ENCODE measurements at regions not wholly inside any gene's neighbourhood (a gene's known extent, or its start where the extent isn't known, plus 50 kb on each side); places are given as distances from the start of the nearest gene placed in this dataset.

DNA sequence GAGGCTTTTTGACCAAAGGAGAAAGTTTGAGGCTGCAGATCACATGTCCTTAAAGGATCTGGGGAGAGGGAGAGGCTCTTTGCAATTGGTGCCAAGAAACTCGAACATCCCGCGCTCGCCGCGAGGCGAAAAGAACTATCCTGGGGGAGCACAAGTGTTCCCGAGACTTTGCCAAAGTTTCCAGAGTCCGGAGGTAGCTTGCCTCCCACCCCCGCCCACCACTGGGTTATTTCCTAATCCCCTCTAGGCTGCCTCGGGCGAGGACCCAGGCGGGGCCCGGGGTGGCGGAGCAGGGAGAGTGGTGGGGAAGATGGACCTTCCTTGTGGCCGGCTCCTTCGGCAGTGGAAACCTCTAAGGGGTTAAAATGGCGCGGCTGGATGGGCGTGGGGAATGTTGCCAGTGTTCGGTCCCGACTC lies 114.5 kb downstream of the KCNRG start:
- CTCF ChIA-PET, result interaction anchor here (1.1 kb wide), 1 partner anchor 193 kb away, joined by 3 read pairs; the partner anchor contains the start of gene SPRYD7
- DNase-seq (ENCODE audit: extremely low spot score), result no peak
- no peak for TF ChIP-seq CTCF (IDR thresholded peaks at IDR 0.05; ENCODE audit: control extremely low read depth, extremely low read depth, low read depth, missing control alignments)
- POLR2A ChIA-PET, result no interaction called here

DNA sequence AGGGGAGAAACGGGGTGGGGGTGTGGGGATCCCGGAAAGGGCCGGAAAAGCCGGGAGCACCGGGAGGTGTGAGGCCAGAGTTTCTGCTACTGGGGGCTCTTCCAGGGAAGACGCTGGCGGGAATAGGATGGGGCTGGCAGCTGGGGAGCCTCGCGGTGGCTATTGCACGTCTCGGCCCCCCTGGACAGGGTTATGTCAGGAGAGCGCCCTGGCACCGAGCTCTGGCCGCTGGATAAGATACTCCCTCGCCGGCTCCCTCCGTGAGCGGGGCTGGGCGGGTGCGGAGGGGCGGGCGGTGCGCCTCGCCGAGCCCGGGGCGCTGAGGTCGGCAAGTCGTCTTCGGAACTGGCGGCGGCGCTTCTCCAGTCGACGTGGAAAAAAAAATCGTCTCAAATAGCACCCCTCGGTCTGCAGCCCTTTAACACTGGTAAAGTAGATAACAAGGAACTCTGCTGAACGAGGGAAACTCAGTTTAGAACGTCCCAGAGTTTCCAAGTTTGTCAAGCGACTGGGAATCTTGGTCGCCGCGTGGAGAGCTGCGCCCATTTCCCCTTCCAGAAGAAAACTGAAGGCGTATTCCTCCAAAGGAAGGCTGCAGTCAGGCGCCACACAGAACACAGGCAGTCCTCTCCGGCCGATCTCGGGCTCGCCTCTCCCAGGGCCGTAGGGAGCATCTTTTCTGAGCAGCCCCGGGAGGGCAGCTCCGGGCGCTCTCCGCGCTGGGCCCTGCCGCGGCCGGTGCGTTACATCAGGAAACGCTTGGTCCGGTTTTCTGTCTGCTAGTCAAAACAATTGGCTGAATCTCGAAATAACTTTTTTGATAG lies 115.1 kb downstream of the KCNRG start:
- TF ChIP-seq CTCF (IDR thresholded peaks at IDR 0.05; ENCODE audit: control extremely low read depth, extremely low read depth, low read depth, missing control alignments), result no peak
- no peak for DNase-seq (ENCODE audit: extremely low spot score)
- POLR2A ChIA-PET, result no interaction called here
- CTCF ChIA-PET, result no interaction called here

GRCh38 chr13:50131920-50132903 lies 117.0 kb downstream of the KCNRG start:
- ChIA-PET POLR2A (no interaction called here), CTCF (no interaction called here)
- TF ChIP-seq CTCF (IDR thresholded peaks at IDR 0.05; ENCODE audit: control extremely low read depth, extremely low read depth, low read depth, missing control alignments), result no peak
- no peak for DNase-seq (ENCODE audit: extremely low spot score)

- DNase-seq (ENCODE audit: extremely low spot score), result no peak
- POLR2A ChIA-PET, result no interaction called here
- no peak for TF ChIP-seq CTCF (IDR thresholded peaks at IDR 0.05; ENCODE audit: control extremely low read depth, extremely low read depth, low read depth, missing control alignments)
- CTCF ChIA-PET, result no interaction called here
Measured at GRCh38 chr13:50132904-50133357, 117.7 kb downstream of the KCNRG start.

- TF ChIP-seq CTCF (IDR thresholded peaks at IDR 0.05; ENCODE audit: control extremely low read depth, extremely low read depth, low read depth, missing control alignments), result no peak
- CTCF ChIA-PET, result no interaction called here
- DNase-seq (ENCODE audit: extremely low spot score), result no peak
- POLR2A ChIA-PET, result no interaction called here
Measured at GRCh38 chr13:50133358-50133953, 118.2 kb downstream of the KCNRG start.

DNA sequence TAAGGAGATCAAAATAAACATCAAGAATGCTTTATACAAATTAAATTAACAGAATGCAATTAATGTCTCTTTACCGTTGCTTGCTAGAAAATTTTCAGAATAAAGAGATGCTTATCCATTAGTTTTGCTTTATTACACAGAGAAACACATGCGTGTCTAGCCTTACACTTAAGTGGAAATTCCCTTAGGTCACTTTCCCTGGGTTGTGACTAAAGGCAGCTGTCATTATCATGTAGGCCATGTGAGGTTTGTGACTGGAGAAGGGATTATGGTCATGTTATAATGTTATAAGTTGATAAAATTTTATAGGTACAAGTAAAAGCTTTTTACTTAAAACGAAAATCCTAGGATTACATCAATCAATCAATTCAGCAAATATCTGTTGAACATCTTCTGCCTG lies 121.0 kb downstream of the KCNRG start:
- no peak for DNase-seq (ENCODE audit: extremely low spot score)
- no peak for TF ChIP-seq CTCF (IDR thresholded peaks at IDR 0.05; ENCODE audit: control extremely low read depth, extremely low read depth, low read depth, missing control alignments)
- ChIA-PET POLR2A (no interaction called here), CTCF (interaction anchor here (1.0 kb wide), 1 partner anchor 13 kb away, joined by 3 read pairs; no protein-coding TSS in a partner anchor)
